CD4-positive, alpha-beta T cell treated with Interleukin-15 for 1 hour (primary cell): ENCODE measurements at regions not wholly inside any gene's neighbourhood (a gene's known extent, or its start where the extent isn't known, plus 50 kb on each side); places are given as distances from the start of the nearest gene placed in this dataset.

ENCODE experiments used
- DNase-seq: peaks from one replicate; pipeline ENCODE4 v3.0.0-alpha.2; 2020

DNA sequence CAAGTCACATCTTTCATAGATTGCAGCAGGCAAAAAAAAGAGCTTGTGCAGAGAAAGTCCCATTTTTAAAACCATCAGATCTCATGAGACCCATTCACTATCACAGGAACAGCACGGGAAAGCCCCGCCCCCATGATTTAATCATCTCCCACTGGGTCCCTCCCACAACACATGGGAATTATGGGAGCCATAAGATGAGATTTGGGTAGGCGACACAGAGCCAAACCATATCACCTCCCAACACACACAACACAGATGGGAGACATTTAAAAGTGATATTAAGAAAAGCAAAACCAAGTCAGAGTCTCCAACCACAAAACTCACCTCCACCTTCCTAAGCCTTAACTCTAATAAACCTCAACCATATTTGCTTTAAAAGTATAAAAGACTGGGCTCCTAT, 61.5 kb upstream of the TIAM1 start:
- no peak for DNase-seq

DNA sequence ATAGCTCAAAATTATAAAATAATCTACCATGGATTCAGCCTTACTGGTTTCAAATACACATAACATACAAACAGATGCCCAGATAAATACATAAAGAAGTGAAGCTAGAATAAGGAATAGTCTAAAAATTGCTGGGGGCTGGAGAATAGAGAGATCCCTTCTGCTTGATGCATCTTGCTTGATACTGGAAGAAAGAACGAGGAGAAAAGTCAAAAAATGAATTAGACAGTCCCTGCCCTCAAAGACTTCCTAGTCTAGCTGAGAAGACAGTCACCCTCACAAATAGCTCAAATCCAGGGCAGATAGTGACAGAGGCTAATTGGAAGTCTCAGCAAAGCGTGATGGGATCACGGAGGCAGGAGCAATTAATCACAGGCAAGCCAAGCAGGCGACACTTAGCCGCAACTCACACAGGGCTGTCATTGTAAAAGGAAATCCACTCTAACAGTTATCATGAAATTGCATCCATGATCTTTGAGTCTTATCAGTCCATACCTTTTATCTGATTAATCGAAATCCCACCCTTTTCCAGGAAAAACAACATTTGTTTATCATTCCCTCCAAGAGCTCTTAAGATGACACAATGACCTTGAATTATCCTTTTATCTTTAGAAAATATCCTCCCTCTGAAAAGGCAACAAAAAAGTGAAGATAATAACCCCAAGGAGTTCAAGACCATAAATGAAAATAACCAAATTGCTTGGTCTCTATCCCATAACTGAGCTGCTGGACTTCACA, 59.7 kb upstream of the TIAM1 start:
- no peak for DNase-seq

- no peak for DNase-seq
These were observed 55.5 kb upstream of the TIAM1 start for GRCh38 chr21:31399591-31399990.

- no peak for DNase-seq
These were observed 54.5 kb upstream of the TIAM1 start for GRCh38 chr21:31398574-31398973.

- DNase-seq: no peak
These were observed 53.9 kb upstream of the TIAM1 start for GRCh38 chr21:31397939-31398338.

DNA sequence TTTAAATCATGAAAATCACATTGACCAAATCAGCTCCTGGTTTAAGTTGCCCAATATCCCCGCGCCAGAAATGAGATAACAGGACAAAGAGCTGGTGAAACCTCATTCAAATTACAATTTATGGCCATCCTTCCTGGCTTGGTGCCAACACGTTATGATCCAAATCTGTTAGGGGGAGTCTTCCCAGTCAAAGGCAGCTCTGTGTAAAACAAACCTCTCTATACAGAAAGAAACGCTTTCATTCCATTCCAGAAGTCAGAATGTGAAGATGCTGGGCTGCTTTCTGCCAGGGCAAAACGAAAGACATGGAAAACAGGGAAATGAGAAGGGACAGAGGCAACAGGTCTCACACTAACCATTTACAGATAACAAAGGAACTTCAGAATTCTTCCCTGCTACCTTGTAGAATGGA, 53.5 kb upstream of the TIAM1 start:
- no peak for DNase-seq

DNA sequence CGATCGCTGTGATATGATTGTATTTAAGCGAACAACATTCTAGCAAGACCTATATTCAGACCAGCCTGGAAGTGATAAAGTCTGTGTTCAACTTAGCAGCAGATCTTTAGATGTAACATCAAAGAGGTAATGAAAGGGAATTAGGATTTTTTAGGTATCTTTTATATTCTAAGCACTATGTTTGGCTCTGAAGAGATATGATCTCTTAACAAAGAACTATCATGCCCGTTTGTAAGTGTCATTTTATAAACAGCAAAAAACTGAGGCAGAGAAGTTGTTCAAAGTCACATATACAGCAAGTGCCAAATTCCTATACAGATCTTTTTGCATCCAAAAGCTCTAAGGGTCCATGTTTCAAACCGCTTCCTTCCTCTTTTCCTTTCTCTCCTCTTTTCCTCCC, 53.0 kb upstream of the TIAM1 start:
- no peak for DNase-seq

GRCh38 chr21:31396399-31396798, 52.3 kb upstream of the TIAM1 start:
- DNase-seq: no peak

DNA sequence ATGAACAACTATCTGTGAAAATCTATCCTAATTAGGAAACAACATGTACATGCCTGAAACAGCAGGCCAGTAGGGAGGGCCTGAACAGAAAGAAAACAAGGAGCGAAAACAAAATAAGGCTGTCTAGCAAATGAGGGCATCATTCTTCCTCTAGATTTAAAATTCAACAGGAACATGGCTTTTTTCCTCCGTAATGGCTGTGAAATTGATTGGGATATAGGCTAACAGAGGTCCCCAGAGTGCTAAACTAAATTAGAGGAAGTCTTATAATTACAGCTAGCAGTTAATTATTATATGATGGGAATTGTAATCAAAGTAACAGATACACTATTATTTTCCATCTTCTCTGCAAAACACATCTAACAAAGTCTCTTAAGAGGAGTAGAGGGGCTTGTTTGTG, 51.7 kb upstream of the TIAM1 start:
- no peak for DNase-seq

- no peak for DNase-seq
These were observed 51.2 kb upstream of the TIAM1 start for GRCh38 chr21:31395268-31395667.

GRCh38 chr21:31394309-31394708, 50.2 kb upstream of the TIAM1 start:
- no peak for DNase-seq
